Testis (tissue), 2 donors: ENCODE measurements at regions not wholly inside any gene's neighbourhood (a gene's known extent, or its start where the extent isn't known, plus 50 kb on each side); places are given as distances from the start of the nearest gene placed in this dataset.

Source experiments
- DNase-seq: peaks from one replicate; pipeline ENCODE4 v3.0.0-alpha.2; 2019
- H3K27ac ChIP-seq, 2 donors: fragments of 200-600 bp; sonication (generic); one replicate each; pipeline ENCODE4 v1.5.1; 2019
- H3K27me3 ChIP-seq: fragments of 200-600 bp; sonication (generic); one replicate; pipeline ENCODE4 v1.5.1; 2019
- H3K36me3 ChIP-seq: fragments of 200-600 bp; sonication (generic); one replicate; pipeline ENCODE4 v1.5.1; 2017; ENCODE audit warnings: low read depth; ENCODE audit errors: missing control alignments
- H3K4me1 ChIP-seq: fragments of 200-600 bp; sonication (generic); one replicate; pipeline ENCODE4 v1.5.1; 2019
- H3K4me3 ChIP-seq, 2 donors: fragments of 200-600 bp; sonication (generic); one replicate each; pipeline ENCODE4 v1.5.1; 2017 to 2019
- H3K9me3 ChIP-seq: fragments of 200-600 bp; sonication (generic); one replicate; pipeline ENCODE4 v1.5.1; 2017
- CTCF ChIP-seq, 3 experiments: fragments of 450-650 bp in 2 of 3; fragments of 200-600 bp in 1 of 3; sonication (generic) in 1 of 3; IDR thresholded peaks; one replicate each; pipeline ENCODE4 v1.5.1; 2016 to 2019; ENCODE audit warnings: antibody characterized with exemption in 3 of 3, mild to moderate bottlenecking in 2 of 3, moderate library complexity in 1 of 3
- POLR2A ChIP-seq: fragments of 450-650 bp; IDR thresholded peaks from one replicate; pipeline ENCODE4 v1.6.1; 2017; ENCODE audit warnings: antibody characterized with exemption, mild to moderate bottlenecking, moderate library complexity
- WGBS, 2 donors: methylation state at CpG; one replicate each; pipeline ENCODE4 v1.1.5; 2018; 5-methylcytosine and 5-hydroxymethylcytosine counted together
- intact Hi-C: fragments of 100-400 bp; cut with DNase I; formaldehyde crosslinking; loops from one replicate; pipeline ENCODE4 v1.15.1; 2023; ENCODE audit warnings: low total_unique reads

- H3K4me1 ChIP-seq = no peaks in the 10 kb centered on the region
- no peaks in the 10 kb centered on the region for H3K9me3 ChIP-seq
- 57 to 58% methylated on average over 2 of the region's 2 CpGs for WGBS, 2 donors
- no peak overlapping the region for H3K27ac ChIP-seq
- no peaks in the 10 kb centered on the region for H3K36me3 ChIP-seq
- no peak overlapping the region for H3K4me3 ChIP-seq
- no peaks in the 10 kb centered on the region for H3K27me3 ChIP-seq
- intact Hi-C loops = no loop called here
- TF ChIP-seq CTCF (IDR thresholded peaks at IDR 0.05) (no peak), POLR2A (no peak)
- DNase-seq = no peak
These were observed 122.5 kb upstream of the DDIT4L start for GRCh38 chr4:100312615-100313350.

GRCh38 chr4:100311181-100311580 is 120.9 kb upstream of the DDIT4L start:
- Histone ChIP-seq H3K4me3 (no peak overlapping the region), H3K9me3 (no peaks in the 10 kb centered on the region), H3K27me3 (no peaks in the 10 kb centered on the region), H3K4me1 (no peaks in the 10 kb centered on the region), H3K36me3 (no peaks in the 10 kb centered on the region), H3K27ac (no peak overlapping the region)
- DNase-seq = peak; percentile 19
- 88 to 95% methylated on average over 3 of the region's 3 CpGs for WGBS, 2 donors
- intact Hi-C loops = no loop called here
- TF ChIP-seq POLR2A (no peak), CTCF (IDR thresholded peaks at IDR 0.05) (no peak)

- H3K9me3 ChIP-seq = no peaks in the 10 kb centered on the region
- H3K27me3 ChIP-seq = no peaks in the 10 kb centered on the region
- intact Hi-C loops = no loop called here
- H3K4me3 ChIP-seq = no peak overlapping the region
- TF ChIP-seq POLR2A (no peak), CTCF (IDR thresholded peaks at IDR 0.05) (no peak)
- H3K27ac ChIP-seq = no peak overlapping the region
- H3K36me3 ChIP-seq = no peaks in the 10 kb centered on the region
- DNase-seq = no peak
- no peaks in the 10 kb centered on the region for H3K4me1 ChIP-seq
These were observed 115.8 kb upstream of the DDIT4L start for GRCh38 chr4:100306018-100306417.

- Histone ChIP-seq H3K27ac (no peak overlapping the region), H3K36me3 (no peaks in the 10 kb centered on the region), H3K4me1 (peaks cover 4% of the 10 kb centered on the region), H3K4me3 (no peak overlapping the region), H3K9me3 (no peaks in the 10 kb centered on the region), H3K27me3 (no peaks in the 10 kb centered on the region)
- TF ChIP-seq CTCF (IDR thresholded peaks at IDR 0.05) (no peak), POLR2A (no peak)
- DNase-seq = no peak
- intact Hi-C loops = no loop called here
- WGBS, 2 donors = 56 to 74% methylated on average over 9 of the region's 9 CpGs
These were observed 112.1 kb upstream of the DDIT4L start for GRCh38 chr4:100302061-100303026.
